ENCODE measurements at regions not wholly inside any gene's neighbourhood (a gene's known extent, or its start where the extent isn't known, plus 50 kb on each side); places are given as distances from the start of the nearest gene placed in this dataset.

- no peak for ATAC-seq
These were observed 70.7 kb upstream of the GATB start for GRCh38 chr4:151831526-151831925.

DNA sequence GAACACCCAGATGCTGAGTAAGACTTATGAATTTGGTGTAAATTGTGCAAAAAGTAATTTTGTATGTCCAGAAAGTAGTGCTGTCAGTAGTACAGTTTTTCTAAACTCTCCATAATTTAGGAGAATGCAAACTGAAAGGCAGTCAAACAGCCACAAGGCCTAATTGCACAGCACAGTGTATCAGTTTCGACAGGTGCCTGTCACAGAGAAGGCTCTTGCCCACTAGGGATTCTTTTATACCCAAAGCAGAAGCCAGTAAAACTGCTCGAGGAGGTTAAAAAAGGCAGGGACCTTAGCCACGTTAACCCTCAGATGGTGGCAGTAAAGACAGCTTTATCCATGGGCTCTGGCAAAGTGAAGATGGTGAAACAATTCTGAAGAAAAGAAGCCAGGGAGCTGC lies 69.4 kb upstream of the GATB start:
- ATAC-seq, result no peak

DNA sequence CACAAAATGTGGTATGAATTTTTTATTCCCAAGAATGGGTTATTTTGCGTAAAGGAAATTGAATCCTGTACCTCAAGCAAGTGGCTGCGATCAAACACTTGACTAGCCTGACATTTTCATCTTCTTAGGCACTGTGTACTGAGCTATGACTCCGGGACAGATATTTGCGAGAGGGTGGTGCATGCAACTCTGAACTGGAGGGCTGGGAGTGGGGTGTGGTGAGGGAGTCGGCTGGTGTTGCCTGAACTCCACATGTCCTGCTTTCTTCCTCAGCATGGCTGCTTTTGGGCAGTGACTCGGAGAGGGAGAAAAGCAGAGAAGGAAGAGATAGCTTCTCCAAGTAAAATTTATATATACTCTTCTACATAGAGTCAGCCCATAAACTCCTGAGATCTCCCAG lies 68.5 kb upstream of the GATB start:
- no peak for ATAC-seq

- no peak for ATAC-seq
These were observed 63.8 kb upstream of the GATB start for GRCh38 chr4:151824656-151825055.

DNA sequence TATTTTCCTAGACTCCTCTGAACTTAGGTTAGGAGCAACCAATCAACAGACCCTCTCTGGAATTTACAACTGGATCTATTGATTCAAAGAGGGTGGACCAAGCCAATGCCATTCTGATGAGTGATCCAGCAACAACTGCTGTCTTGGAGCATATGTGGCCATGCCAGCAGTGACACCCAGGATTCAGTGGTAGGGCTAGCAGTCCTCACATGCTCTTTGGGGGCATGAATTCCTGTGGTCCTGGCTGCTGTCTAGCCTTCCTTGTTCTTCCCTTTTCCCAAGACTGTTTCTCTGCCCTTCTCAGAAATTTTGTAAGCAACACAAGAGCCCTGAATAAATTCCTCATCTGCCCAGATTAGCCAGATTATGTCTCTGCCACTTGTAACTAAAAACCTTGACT lies 61.5 kb upstream of the GATB start:
- no peak for ATAC-seq

DNA sequence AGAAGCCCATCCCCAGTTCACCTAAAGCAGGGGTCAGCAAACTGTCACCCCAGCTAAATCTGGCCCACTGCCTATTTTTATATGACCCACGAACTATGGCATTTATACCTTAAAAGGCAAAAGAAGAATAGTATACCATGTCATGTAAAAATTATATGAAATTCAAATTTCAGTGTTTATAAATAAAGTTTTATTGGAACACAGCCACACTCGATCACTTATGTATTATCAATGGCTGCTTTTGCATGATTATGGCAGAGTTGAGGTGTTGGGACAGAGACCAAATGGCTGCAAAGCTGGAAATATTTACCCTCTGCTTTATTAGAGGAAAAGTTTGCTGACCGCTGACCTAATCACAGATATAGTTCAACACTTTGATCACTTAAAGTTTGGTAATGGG lies 59.2 kb upstream of the GATB start:
- ATAC-seq, result no peak

DNA sequence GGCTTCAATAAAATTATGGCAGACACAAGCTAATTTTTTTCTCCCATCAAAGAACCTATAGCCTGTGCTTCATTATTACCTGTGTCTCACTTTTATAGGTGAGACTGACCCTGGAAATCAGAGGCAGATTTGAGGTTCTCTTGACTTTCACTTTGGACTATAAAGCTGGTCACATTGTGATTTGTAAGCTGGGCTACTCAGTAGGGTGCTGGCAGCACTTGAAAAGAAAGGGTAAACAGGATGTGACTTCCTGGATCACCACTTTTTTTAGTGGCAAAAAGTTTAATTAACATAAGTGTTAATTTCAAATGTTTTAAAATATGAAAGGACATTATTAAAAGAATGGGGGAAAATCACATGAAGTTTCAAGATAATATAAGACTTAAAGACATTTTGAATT lies 50.6 kb upstream of the GATB start:
- ATAC-seq, result no peak

All from esophagus mucosa (tissue), 1 donor.